Fibroblast of lung (primary cell): ENCODE measurements at regions not wholly inside any gene's neighbourhood (a gene's known extent, or its start where the extent isn't known, plus 50 kb on each side); places are given as distances from the start of the nearest gene placed in this dataset.

Experiments
- EZH2 ChIP-seq: IDR thresholded peaks from 2 replicates; pipeline ENCODE4 v1.5.1; 2012; ENCODE audit warnings: low read length, control low read depth, mild to moderate bottlenecking; ENCODE audit errors: missing control alignments
- TF ChIP-seq, protein P1 (sequence below), 2 donors: IDR thresholded peaks in 1 of 2; conservative IDR thresholded peaks in 1 of 2; 1 replicate in 1 of 2; 2 replicates in 1 of 2; pipeline ENCODE4 v1.5.1; 2011 to 2012; ENCODE audit warnings: low read length in 2 of 2, control low read depth in 1 of 2, inconsistent platforms in 1 of 2, low read depth in 1 of 2, mild to moderate bottlenecking in 1 of 2

DNA sequence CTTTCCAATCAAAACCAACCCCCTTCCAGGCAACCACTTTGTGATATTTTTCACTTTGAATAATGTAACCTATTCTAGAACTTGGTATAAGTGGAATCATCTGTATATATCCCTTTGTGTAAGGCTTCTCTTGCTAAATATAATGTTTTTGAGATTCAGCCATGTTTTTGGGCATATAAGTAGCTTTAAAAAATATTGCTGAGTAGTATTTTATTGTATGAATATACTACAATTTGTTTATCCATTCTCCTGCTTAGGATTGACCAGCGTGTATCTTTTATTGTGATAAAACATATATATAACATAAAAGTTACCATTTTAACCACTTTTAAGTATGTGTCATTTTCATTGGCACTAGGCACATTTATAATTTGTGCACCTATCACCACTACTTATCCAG lies 79.8 kb upstream of the GPR139 start:
- TF ChIP-seq EZH2 = no peak
- TF ChIP-seq, protein P1, sequence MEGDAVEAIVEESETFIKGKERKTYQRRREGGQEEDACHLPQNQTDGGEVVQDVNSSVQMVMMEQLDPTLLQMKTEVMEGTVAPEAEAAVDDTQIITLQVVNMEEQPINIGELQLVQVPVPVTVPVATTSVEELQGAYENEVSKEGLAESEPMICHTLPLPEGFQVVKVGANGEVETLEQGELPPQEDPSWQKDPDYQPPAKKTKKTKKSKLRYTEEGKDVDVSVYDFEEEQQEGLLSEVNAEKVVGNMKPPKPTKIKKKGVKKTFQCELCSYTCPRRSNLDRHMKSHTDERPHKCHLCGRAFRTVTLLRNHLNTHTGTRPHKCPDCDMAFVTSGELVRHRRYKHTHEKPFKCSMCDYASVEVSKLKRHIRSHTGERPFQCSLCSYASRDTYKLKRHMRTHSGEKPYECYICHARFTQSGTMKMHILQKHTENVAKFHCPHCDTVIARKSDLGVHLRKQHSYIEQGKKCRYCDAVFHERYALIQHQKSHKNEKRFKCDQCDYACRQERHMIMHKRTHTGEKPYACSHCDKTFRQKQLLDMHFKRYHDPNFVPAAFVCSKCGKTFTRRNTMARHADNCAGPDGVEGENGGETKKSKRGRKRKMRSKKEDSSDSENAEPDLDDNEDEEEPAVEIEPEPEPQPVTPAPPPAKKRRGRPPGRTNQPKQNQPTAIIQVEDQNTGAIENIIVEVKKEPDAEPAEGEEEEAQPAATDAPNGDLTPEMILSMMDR (conservative IDR thresholded peaks at IDR 0.05 in 1 of 2, IDR thresholded peaks at IDR 0.05 in 1 of 2; ENCODE audit: low read depth in 1 of 2, low read length in 2 of 2) = no peak
